NCI-H510A treated with DMSO at 0.1 percent for 48 hours (cell line): ENCODE measurements at regions not wholly inside any gene's neighbourhood (a gene's known extent, or its start where the extent isn't known, plus 50 kb on each side); places are given as distances from the start of the nearest gene placed in this dataset.

Experiments
- DNase-seq: peaks from one replicate; lab custom pipeline; 2025; lab: John Stamatoyannopoulos, UW

DNA sequence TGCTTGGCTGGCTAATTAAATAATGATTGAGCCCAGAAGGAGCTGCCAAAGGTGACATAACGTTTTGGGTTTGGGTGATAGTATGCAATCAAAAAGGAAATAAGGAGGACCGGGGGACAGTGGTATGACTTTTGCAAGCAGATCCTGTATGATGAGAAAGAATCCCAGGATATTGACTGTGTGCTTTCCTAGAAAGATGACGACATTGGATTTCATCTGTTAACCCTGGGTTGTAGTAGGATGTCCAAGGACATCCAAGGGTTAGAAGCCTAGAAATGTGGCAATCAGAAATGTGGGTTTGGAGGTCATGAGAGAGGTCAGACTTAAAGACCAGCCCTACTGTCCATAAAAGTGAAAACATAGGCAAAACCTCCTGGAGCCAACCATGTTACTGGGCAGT lies 50.3 kb upstream of the HMHB1 start:
- no peak for DNase-seq

DNA sequence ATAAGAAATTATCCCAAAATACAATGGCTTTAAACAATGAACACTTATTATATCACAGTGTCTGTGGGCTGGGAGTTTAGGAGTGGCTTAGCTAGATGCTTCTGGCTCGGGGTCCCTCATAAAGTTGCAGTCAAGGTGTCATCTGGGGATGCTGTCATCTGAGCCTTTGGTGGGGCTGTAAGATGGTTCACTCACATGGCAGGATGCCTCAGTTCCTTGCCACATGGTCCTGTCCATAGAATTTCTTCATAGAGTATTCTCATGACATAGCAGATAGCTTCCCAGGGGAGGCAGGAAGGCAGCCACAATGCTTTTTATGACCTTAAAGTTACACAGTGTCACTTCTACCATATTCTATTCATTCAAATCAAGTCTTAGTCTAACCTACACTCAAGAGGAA lies 51.2 kb upstream of the HMHB1 start:
- DNase-seq: no peak

- no peak for DNase-seq
Measured at GRCh38 chr5:143760131-143760505, 51.8 kb upstream of the HMHB1 start.

- no peak for DNase-seq
Measured at GRCh38 chr5:143759396-143760130, 52.4 kb upstream of the HMHB1 start.

DNA sequence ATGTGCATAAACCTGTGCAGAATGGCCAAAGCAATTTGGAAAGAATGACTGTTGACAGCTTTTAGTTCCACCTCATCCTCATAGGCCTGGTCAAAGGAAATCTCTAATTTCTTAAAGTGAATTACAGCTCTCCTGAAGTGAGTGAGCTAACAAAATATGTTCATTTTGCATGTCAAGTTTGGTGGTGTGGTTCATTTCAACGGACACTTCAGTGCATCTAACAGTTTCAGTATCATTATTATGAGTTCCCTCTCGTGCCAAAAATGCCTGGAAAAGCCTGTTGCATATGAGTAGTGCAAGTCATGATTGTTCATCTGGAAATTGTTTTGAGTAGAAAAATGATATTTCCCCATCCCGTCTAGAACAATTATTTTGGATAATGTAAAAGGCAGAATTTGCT lies 53.2 kb upstream of the HMHB1 start:
- no peak for DNase-seq

GRCh38 chr5:143758015-143758414 lies 53.9 kb upstream of the HMHB1 start:
- no peak for DNase-seq

GRCh38 chr5:143757116-143757515 lies 54.8 kb upstream of the HMHB1 start:
- no peak for DNase-seq

GRCh38 chr5:143755966-143756365 lies 56.0 kb upstream of the HMHB1 start:
- no peak for DNase-seq

GRCh38 chr5:143752165-143752850 lies 59.7 kb upstream of the HMHB1 start:
- no peak for DNase-seq

DNA sequence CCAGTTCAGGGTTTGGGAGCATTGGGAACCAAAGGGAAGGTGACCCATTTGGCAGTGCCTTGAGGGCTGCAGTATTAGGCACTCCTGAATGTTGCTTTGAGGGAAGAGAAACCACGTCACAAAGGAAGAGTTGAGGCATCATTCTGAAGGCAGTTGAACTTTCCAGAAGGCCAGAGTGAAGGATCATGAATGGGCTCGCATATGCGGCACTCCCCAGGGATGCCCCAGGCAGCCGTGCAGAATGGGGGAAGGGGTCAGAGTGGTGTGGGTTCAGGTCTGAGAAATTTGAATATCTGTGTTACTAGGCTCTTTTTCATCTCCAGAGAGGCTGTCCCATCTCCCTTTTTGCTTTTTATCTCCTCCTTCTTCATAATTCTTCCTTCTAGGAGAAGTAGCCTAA lies 60.6 kb upstream of the HMHB1 start:
- no peak for DNase-seq

- DNase-seq: no peak
Measured at GRCh38 chr5:143749581-143750205, 62.3 kb upstream of the HMHB1 start.

GRCh38 chr5:143748516-143748915 lies 63.4 kb upstream of the HMHB1 start:
- no peak for DNase-seq

DNA sequence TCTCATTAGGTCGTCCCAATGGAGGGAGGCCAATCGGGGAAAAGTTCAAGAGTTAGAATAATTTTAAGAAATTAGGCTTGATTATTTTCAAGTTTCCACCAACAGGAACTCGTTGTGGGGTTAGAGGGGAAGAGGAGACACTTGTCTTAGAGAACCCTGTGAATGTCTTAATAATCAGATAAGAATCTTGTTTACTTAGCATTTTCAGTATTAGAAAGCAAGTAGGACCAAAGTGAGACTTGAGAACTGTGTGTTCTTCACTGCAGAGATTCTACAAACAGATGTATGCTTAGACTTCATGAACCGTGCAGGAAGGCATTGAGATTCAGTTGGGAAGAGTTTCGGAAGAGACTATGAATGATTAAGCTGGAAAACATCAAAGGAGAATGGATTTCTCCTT lies 69.0 kb upstream of the HMHB1 start:
- DNase-seq: no peak

DNA sequence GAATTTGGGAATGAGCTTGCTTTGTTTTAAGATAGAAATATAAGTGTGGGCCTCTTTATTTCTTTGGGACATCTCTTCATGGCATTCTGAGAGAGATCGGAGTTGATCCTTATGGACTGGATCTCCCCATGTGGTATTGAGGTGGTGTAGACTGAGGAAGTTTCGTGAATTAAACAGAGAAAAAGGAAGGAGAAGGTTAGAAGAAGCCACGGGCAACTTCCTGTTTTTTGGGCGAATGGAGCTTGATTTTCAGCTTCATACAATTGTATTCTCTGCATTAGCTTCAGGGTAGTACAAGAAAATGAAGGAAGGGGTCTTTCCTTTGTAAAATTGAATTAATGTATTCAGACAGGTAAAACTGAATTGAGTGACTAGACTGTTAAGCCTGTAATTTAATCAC lies 70.5 kb upstream of the HMHB1 start:
- DNase-seq: no peak

DNA sequence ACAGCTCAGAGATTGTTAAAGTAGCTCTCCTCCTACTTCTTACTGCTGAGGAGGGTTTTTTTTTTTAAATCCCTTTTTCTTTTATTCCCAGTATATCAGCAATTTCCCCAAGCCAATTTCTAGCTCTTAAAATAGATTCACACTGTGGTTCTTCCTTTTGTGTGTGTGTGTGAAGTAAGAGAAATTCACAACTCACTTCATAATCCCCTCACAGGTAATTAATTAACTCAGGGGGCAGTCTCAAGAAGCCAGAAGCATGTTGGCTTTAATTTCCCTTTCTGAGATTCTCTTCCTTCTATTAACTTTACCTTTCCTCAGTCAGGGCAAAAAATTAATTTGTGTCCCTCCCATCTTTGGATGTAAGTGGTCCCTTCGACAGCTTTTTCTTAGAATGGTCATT lies 71.0 kb upstream of the HMHB1 start:
- DNase-seq: no peak

DNA sequence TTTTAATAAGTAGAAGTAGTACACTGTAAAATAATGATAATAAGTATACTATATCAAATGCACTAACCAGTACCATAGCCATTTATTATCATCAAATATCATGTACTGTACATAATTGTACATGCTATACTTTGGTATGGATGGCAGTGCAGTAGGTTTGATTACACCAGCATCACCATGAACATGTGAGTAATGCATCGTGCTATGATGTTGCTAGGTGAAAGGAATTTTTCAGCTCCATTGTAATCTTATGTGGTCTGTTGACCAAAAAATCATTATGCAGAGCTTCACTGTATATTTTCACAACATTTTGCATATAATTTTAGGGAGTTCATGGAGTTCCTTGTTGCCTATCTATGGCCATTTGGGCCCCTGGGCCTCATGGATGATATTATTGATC lies 72.2 kb upstream of the HMHB1 start:
- DNase-seq: no peak

DNA sequence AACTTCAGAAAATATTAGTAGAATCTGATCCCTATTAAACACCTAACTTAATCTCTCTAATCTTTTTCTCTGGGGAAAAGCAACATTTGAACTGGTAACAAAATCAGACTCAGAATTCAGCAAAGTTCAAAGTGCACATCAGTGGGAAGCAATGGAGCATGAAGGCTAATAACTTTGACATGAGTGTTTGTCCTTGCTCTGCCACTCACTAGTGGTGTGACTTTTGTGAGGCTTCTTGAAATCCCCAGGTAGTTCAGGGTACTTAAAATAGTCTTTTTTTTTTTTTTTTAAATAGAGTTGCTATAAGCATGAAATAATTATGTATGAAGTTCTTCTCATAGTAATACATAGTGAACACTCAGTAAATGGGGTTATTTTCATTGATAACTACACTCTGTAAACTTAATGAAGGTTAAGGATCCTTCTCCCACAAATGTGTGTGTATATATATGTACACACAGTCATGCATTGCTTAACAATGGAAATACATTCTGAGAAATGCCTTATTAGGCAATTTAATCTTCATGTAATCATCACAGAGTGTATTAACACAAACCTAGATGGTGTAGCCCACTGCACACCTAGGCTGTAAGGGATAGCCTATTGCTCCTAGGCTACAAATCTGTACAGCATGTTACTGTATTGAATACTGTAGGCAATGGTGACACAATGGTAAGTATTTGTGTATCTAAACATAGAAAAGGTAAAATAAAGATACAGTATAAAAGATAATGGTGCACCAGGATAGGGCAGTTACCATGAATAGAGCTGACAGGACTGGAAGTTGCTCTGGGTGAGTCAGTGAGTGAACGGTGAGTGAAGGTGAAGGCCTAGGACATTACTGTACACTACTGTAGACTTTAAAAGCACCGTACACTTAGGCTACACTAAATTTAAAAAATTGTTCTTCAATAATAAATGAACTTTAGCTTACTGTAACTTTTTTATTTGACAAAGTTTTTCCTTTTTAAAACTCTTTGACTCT lies 73.3 kb upstream of the HMHB1 start:
- peak; percentile 1 for DNase-seq

- DNase-seq: no peak
Measured at GRCh38 chr5:143737062-143737461, 74.9 kb upstream of the HMHB1 start.

- no peak for DNase-seq
Measured at GRCh38 chr5:143734456-143734780, 77.5 kb upstream of the HMHB1 start.

DNA sequence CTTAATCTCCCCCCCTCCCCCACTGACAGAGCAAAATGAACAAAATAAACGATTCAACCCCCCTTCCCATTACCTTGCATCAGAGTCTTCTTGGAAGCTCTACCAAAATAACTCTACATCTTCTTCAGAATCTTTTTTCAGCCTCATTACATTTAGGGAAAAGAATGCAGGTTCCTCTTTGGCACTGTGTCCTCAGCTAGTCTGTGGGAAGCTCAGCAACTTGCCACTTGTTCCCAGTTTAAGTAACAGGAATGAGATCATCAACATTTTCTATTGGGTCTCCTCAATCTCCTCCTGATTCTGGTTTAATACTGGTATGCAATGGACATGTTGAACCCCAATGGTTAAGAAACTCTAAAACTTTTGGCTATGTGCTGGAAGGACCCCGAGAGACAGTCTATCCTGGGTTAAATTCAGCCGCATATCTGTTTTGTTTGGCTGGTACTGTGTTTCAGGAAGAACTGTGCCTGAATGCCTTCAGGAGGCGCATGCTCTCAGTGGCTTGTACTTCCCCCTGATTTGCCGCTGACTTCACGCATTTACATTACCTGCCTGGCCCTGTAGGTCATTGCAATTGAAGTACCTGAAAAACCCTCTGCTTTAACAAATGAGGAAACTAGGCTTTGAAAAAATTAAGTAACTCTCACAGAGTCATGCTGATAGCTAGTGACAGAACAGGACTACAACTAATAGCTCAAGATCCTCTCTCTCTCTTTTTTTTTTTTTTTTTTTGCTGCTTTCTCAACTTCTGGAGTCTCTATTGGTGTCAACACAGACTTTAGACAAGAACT lies 78.1 kb upstream of the HMHB1 start:
- DNase-seq: no peak

DNA sequence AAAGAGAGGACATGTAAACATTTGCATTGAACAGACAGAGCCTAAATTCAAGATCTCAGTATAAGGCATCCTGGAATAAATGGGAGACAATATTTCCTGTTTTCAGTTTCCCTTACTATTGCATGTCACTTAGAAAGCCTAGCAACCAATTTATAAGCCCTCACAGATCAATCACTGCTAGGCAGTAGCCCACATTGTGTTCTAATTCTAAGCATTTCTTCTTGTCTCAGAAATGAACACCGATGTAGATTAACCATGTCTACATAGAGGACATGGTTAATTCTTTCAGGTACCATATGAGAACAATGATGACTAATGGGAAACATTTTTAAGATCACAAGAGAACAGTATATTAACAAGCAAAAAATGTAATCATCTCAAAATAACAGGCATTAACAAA lies 79.6 kb upstream of the HMHB1 start:
- DNase-seq: no peak
